Colon (tissue), 2 donors: ENCODE measurements at regions not wholly inside any gene's neighbourhood (a gene's known extent, or its start where the extent isn't known, plus 50 kb on each side); places are given as distances from the start of the nearest gene placed in this dataset.

Experiments
- FAIRE-seq: peaks from 2 replicates; lab custom pipeline; 2012; peaks lifted over from hg19 to GRCh38; lab: Jason Lieb, UNC
- donor health status: control.
- donor health status: control.

GRCh38 chr5:29944327-29944726, 1249.2 kb upstream of the CDH6 start:
- FAIRE-seq: no peak

DNA sequence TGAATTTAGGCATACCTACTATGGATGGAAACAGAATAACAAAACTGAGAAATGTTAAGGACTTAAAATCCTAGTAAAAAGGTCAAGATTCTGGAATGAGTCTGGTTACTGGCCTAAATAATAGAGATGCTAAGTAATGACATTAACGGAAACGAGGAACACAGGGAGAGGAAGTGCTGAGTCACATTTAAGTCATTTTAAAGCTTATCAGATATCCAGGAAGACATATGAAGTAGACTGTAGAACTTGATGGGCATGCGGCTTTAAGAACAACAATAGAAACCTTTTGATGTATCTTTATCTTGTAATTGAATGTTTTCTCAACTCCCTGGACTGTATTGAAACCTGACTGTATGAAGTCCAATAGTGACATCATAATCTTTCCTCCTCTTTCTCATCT, 1251.4 kb upstream of the CDH6 start:
- no peak for FAIRE-seq

GRCh38 chr5:29939988-29940387, 1253.5 kb upstream of the CDH6 start:
- no peak for FAIRE-seq

- FAIRE-seq: no peak
Measured at GRCh38 chr5:29935371-29935770, 1258.1 kb upstream of the CDH6 start.

DNA sequence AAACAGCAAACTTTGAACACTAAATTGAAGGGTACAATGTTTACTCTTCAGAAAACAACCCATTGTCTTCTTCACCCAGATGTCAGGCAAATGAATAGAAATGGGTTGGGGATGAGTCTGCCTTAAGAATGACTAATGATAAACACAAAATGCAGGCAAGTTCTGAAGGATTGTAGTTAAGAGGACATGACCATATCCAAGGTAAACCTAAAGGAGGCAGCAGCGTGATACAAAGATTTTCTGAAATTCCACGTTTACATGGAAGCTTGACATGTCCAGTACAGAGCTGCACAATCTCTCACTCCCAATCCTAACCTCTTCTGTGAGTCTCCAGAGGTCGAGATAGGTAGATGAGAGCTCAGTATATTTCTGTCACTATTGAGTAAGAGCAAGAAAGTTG, 1263.2 kb upstream of the CDH6 start:
- FAIRE-seq: no peak

GRCh38 chr5:29924107-29924506, 1269.4 kb upstream of the CDH6 start:
- no peak for FAIRE-seq

DNA sequence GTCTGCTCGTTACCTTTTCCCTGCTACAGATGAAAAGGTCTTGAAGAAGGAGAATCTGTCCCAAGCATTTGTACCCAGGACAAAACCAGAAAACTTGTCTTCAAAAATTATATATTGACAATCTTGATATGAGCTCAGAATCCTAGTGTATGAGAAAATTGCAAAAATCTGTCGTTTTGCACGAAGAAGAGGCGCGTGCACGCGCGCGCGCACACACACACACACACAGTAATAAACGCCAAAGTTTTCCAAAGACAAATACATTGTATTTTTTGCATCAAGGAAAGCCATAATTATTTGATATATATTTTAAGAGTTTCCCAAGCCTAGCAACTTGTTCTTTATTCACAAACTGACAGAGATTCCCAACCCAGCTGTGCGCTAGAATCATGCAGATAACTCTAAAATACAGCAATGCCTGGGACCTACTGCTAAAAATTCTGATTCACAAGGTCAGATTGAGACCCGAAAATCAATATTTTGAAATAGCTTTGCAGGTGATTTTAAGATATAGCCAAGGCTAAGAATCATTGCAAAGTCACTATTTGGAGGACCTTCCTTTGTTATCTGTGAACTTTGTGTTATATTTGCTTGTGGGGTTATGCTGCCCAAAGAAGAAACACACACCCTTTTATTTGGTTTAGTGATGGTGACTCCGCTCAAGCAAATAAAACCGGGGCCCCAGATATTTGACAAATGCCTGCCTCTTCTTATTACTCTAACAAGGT, 1287.7 kb upstream of the CDH6 start:
- FAIRE-seq: no peak

DNA sequence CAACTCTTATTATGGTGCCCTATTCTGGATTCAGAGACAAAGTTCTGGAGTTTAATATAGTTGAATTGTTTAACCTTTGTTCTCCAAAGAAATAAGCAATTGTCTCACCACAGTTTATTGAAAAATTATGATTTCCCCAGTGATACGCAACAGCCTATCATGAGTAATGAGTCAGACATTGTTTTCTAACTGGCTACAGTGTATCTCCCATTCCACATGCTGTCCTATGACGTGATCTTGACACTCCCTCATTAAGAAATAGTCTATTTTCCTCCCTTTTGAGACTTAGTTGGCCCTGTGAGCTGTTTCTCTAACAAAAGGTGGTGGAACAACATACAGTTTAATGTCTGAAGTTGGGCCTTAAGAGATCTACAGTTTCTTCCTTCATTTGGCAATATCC, 1290.6 kb upstream of the CDH6 start:
- no peak for FAIRE-seq

DNA sequence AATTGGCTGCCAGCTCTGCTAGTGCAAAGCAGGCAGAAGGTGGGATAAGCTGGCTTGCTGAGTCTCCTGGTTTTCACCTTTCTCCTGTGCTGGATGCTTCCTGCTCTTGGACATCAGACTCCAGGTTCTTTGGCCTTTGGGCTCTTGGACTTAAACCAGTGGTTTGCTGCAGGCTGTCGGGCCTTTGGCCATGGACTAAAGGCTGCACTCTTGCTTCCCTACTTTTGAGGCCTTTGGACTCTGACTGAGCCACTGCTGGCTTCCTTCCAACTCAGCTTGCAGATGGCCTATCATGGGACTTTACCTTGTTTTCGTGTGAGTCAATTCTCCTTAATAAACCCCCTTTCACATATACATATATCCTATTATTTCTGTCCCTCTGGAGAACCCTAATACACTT, 1293.9 kb upstream of the CDH6 start:
- FAIRE-seq: no peak

DNA sequence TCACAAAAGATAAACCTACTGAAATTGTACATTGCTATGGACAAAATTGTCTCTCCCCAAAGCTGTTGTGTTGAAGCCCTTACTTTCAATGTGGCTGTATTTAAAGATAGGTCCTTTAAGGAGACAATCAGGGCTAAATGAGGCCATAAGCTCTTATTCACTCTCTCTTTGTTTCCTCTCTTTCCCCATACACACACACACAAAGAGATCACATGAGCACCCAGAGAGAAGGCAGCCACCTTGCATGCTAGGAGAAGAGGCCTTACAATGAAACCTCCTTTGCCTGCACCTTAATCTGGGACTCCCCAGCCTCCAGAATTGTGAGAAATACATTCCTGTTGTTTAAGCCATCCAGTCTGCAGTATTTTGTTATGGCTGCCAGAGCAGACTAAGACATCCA, 1295.6 kb upstream of the CDH6 start:
- no peak for FAIRE-seq

DNA sequence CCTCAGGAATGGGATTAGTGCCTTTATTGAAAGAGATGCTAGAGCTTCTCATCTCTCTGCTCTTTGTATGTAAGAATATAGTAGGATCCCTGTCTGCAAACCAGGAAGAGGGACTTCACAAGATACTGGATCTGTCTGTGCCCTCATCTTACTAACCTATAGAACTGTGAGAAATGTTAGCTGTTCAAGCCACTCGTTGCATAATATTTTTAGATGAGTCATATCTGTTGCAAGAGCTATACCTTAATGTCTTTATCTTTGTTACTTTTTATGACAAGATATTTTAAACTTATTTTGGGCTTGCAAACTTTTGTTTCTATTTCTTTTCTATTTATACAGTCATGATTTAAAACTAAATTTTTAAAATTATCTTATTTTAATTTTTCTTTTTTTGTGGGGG, 1296.8 kb upstream of the CDH6 start:
- no peak for FAIRE-seq

- no peak for FAIRE-seq
Measured at GRCh38 chr5:29894668-29895067, 1298.8 kb upstream of the CDH6 start.

- no peak for FAIRE-seq
Measured at GRCh38 chr5:29889051-29889450, 1304.4 kb upstream of the CDH6 start.

DNA sequence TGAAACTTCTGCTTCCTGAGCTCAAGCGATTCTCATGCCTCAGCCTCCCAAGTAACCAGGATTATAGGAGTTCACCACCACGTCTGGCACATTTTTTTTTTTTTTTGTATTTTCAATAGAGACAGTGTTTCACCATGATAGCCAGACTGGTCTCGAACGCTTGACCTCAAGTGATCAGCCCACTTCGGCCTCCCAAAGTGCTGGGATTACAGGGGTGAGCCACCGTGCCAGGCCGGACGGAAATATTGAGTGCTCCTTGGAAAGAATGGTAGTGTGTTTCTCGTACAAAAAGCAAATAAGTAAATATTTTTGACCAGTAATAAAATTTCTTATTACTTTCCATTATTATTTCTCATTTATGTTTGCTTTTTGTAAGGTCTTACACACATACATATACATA, 1307.9 kb upstream of the CDH6 start:
- FAIRE-seq: no peak

DNA sequence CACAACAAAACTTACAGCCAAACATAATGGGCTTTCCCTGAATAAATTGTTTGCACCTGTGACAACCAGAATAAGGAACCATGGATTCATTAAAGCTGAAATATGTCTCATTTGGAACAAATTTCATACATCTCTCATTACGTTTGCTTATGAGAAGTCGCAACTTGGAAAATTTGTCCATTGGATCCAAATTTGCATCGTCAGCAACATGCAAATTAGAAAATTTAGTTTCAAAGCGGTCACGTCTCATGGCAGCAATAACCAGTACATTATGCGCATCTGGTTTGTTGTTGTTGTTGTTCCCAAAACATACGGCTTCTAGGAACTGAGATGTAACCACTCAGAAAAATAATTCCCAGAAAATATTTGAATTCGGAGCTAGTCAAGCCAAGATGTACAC, 1311.5 kb upstream of the CDH6 start:
- no peak for FAIRE-seq

DNA sequence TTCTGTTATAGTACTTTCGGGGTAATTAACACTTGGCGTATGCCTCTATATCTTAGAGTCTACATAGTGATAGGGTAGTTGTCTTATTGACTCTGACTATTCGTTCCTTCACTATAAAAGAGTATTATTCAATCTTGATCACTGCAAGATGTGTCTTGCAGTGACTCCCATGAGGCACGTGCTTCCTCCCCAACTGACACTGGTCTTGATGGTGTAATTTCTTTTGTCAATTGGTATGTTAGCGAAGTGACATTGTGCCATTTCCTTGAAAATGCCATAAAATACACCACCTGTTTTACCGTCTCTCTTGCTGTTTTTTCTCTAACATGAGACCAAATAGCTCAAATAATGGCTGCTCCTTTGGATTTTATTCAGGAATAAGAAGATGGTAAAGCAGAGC, 1314.1 kb upstream of the CDH6 start:
- no peak for FAIRE-seq

GRCh38 chr5:29878599-29878998, 1314.9 kb upstream of the CDH6 start:
- no peak for FAIRE-seq

GRCh38 chr5:29867155-29867554, 1326.3 kb upstream of the CDH6 start:
- FAIRE-seq: peak; percentile 86

DNA sequence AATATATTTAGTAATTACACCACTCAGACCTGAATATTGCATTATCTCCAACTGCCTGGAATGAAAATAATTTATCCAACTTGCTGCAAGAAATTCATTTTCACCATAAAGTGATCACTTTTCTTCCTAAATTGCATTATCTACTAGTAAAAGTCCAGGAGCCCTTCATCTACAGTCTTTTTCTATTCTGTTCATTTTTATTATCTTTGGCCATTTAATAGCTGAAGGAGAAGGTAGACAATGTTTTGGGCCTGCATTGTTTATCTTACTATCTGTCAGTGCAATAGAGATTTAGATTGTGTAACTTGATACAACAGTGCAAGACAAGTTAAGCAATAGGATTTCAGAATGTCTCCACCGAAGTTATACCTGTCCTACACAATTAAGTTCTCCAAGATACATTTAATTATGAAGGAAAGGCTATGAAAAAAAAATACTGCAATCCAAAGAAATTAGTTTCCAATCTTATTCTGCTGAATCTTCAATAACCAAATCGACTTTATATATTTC, 1339.7 kb upstream of the CDH6 start:
- no peak for FAIRE-seq

DNA sequence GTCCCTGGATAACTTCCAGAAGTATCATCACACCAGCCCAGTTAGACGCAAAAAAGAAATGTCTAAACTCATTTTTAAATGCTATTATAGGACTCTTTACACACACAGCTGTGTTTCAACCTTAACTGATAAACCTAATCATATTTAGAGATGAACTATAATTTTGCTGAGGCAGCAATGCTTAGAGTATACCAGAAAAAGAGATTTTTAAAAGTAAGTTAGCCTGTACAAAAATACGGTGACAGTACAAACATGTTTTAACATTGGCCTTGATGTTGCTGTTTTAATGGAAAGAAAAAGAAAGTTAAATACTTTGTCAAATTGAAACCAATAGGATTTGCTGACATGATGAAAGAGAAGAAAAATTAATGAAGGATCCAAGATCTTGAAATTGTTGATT, 1341.2 kb upstream of the CDH6 start:
- no peak for FAIRE-seq

DNA sequence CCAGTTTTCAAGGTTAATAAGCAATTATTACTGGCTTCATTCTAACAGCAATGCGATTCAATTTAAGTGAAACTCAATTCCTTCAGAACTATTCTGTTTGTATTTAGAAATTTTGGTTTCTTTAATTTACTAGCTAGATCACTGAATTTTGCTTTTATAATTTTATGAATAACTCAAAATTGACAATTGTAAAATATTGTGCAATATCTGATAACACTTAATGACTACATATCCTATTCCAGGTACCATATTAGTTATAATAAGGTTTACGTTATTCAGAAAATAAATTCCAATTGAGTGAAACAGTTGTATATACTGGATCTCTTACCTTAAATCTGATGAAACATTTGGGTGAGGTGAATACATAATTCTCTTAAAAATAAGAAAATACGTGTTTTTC, 1348.3 kb upstream of the CDH6 start:
- no peak for FAIRE-seq

- no peak for FAIRE-seq
Measured at GRCh38 chr5:29833394-29833793, 1360.1 kb upstream of the CDH6 start.

DNA sequence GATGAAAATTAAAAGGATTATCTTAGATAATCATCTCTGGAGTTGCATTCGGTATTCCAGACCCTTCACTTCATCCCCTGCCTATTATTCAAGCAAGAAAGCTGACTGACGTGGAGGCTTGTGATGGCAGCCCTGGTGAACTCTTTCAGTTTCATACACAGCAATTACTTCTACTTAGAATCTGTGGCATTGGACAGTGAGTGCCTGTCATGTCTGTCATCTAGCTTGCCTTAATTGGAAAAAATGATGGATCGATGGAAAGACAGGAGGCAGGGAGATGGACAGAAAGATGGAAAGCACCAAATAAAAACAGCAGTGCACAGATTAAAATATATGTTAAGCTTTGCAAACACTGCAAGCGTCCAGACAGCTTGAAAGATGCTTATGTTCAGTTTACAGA, 1371.0 kb upstream of the CDH6 start:
- no peak for FAIRE-seq

GRCh38 chr5:29811914-29812679, 1381.4 kb upstream of the CDH6 start:
- FAIRE-seq: no peak
